GM18951 (cell line): ENCODE measurements at regions not wholly inside any gene's neighbourhood (a gene's known extent, or its start where the extent isn't known, plus 50 kb on each side); places are given as distances from the start of the nearest gene placed in this dataset.
A peak's percentile ranks its signal among the peaks of the same experiment; 100 is the strongest.
"Not testable (repeated sequence)": the region's sequence is repeated elsewhere in the genome, so short reads cannot be mapped to it uniquely, and the experiment has no call there.

Source experiments
- POLR2A ChIP-seq: IDR thresholded peaks from 4 replicates; pipeline ENCODE4 v1.6.1; 2011; ENCODE audit warnings: mild to moderate bottlenecking; ENCODE audit not compliant: insufficient read length, insufficient read depth; ENCODE audit errors: extremely low read depth
- in situ Hi-C: fragments of 300-500 bp; cut with MboI; formaldehyde crosslinking; loops from one replicate; pipeline ENCODE4 v1.12.0; 2022; ENCODE audit warnings: low sequenced_read_pairs, mixed read lengths, inconsistent platforms; ENCODE audit not compliant: unreplicated experiment

DNA sequence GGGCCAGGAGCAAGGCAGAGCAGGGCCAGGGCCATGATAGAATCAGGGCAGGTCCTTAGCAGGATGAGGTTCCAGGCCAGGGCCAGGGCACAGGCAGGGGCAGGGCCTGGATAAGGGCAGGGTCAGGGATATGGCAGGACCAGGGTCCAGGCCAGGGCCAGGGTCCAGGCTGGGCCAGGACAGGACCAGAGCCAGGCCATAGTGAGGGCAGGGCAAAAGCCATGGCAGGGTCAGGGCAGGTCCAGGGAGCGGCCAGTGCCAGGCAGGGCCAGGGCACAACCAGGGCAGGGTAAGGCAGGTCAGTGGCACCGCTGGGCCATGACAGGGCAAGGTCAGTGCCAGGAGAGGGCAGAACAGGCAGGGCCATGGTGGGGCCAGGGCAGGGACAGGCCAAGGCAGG, 152.2 kb downstream of the LIPI start:
- in situ Hi-C loops, result no loop called here
- TF ChIP-seq POLR2A, result no peak

DNA sequence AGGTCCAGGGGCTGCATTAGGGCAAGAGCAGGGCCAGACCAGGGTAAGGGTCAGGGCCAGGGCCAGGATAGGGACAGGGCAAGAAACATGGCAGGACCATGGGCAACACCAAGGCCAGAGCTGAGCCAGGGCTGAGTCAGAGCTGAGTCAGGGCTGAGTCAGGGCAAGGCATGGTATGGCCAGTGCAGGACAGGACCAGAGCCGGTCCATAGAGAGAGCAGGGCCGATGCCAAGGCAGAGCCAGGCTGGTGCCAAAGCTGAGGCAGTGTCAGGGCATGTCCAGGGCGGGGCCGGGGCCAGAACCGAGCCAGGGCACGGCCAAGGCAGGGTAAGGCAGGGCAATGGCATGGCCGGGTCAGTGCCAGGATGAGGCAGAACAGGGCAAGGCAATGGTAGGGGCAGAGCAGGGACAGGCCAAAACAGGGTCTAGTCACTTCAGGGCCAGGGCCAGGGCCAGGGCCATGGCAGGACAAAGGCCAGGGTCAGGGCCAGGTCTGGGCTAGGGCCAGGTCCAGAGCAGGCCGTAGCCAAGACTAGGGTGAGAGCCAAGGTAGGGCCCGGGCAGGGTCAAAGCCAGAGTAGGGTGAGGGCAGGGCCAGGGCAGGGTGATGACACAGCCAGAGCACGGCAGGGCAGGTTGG, 152.8 kb downstream of the LIPI start:
- in situ Hi-C loops, result not testable (repeated sequence)

DNA sequence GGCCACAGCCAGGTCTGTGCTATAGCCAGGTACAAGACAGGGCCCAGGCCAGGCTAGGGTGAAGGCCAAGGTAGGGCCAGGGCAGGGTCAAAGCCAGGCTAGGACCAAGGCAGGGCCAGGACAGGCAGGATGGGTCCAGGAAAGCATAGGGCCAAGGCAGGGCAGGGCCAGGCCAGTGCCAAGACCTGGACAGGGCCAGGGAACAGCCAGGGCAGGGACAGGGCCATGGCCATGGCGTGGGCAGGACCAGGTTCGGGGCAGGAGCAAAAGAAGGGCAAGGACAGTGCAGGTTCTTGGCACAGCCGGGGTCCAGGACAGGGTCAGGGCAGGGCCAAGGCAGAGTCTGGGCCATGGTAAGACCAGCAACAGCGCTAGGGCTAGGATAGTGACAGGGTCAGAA, 153.4 kb downstream of the LIPI start:
- in situ Hi-C loops, result no loop called here
- TF ChIP-seq POLR2A, result no peak

DNA sequence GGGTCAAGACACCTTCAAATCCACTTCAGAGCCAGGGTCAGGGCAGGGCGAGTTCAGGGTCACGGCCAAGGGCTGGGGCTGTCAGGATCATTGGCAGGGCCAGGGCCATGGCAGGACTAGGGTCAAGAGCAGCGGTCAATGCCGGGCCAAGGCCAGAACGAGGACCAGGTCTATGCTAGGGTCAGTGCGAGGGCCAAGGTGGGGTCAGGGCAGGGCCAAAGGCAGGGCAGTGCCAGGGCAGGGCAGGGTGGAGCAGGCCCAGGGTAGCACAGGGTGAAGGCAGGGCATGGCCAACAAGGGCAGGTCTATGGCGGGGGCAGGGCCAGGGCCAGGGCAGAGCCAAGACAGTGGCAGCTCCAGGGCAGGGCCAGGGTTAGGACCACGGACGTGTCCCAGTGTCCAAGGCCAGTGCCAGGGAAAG, 154.0 kb downstream of the LIPI start:
- in situ Hi-C loops, result no loop called here
- TF ChIP-seq POLR2A, result no peak

DNA sequence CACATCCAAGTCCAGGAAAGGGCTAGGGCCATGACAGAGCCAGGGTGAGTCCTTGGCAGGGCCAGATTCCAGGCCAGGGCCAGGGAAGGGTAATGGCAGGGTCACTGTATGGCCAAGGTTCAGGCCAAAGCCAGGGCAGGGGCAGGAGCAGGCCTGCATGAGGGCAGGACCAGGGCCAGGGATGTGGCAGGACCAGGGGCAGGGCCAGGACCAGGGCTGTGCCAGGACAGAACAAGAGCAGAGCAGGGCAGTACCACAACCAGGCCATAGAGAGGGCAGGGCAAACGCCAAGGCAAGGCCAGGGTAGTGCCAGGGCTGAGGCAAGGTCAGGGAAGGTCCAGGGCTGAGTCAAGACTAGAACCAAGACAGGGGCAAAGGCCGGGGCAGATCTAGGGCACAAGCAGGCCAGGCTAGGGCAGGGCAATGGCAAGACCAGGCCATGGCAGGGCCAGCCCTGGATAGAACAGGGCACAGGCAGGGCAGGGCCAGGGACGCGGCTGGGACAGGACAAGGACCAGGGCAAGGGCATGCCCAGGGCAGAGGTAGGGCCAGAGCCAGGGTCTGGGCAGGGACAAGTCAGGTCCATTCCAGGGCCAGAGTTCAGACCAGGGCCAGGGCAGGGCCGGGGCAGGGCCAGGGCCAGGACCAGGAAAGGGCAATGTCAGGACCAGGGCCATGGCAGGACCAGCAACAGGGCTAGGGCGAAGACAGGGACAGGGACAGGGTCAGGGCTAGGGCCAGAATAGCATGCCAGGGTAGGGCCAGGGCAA, 154.8 kb downstream of the LIPI start:
- in situ Hi-C loops, result not testable (repeated sequence)

DNA sequence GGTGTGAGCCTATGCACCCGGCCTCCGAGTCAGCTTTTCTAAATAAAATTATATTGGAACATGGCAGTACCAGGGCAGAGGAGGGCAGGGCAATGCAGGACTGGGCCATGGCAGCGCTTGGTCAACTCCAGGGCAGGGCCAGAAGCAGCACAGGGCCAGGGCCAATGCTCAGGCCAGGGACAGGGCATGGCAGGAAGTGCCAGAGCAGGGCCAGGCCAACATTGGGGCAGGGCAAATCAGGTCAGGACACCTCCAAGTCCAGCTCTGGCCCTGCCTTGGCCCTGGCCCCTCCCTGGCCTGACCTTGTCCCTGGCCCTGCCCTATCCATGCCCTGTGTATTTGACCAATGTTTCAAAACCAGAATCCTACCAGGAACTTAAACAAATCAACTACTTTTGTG, 156.1 kb downstream of the LIPI start:
- in situ Hi-C loops, result no loop called here
- TF ChIP-seq POLR2A, result no peak

DNA sequence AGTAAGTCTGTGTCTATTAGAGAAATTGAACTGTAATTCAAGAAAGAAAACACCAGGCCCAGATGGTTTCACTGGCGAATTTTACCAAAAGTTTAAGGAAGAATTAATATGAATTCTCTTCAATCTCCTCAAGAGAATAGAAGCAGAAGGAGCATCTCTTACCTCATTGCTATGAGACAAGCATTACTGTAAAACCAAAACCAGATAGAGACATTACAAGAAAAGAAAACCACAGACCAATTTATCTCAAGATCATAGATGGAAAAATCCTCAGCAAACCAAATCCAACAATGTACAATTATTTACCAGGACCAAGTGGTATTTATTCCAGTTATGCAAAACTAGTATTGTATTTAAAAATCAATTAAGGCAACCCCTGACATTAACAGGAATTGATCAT, 160.6 kb downstream of the LIPI start:
- in situ Hi-C loops, result no loop called here

DNA sequence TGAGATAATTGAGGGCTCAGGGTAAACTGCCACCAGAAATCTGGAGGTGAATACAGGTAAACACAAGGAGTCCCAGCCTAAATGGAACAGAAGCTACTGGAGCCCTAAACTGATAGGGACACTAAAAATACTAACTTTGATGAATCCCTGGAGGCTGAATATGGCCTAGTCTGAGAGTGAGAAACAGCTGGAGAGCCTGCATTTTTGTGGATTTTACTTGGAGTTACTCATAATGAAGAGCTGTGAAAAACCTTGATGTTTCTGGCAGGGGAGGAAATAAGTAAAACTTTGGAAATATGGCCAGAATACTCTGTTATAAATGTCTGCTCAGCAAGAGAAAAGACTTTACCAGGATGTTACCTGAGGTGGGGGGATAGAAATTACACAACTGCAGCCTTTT, 164.4 kb downstream of the LIPI start:
- TF ChIP-seq POLR2A, result no peak
- in situ Hi-C loops, result no loop called here

More for the DNA sequence above, 160.6 kb downstream of the LIPI start:
- TF ChIP-seq POLR2A, result no peak

DNA sequence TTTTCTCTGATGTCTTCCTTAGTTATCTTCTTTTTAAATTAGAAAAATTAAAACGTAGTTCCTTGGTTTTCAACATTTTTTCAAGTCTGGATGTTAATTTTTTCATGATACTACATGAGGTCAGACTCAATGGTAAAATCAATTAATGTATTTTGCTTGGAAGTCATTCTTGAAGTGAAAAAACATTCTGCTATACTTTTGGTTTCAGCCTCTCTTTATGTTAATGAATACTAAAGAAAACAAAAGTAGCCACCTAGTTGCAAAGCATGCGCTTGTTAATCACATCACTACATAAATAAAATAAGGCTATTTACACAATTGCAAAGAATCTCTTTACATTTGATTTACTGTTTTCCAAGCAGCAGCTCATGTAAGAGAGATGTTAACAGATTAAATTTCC, 170.4 kb downstream of the LIPI start:
- in situ Hi-C loops, result no loop called here
- TF ChIP-seq POLR2A, result no peak

DNA sequence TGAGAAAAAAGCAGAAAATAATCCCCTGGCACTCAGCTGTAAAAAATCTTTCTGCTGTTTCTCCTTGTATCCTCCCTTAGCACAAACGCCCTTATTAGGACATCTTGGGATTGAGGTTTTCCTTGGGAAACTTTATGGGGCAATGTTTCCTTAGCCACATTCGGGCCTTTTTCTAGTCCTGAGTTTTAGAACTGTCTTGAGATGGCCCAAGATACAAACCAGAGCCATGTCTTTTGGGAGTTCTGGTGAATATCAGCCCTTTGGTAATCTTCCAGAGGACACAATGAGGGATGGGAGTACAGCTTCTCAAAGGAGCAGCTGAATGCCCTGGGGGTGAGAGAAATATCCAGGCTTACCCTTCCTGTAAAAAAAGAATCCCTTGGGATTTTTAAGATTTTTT, 182.1 kb downstream of the LIPI start:
- in situ Hi-C loops, result not testable (repeated sequence)

DNA sequence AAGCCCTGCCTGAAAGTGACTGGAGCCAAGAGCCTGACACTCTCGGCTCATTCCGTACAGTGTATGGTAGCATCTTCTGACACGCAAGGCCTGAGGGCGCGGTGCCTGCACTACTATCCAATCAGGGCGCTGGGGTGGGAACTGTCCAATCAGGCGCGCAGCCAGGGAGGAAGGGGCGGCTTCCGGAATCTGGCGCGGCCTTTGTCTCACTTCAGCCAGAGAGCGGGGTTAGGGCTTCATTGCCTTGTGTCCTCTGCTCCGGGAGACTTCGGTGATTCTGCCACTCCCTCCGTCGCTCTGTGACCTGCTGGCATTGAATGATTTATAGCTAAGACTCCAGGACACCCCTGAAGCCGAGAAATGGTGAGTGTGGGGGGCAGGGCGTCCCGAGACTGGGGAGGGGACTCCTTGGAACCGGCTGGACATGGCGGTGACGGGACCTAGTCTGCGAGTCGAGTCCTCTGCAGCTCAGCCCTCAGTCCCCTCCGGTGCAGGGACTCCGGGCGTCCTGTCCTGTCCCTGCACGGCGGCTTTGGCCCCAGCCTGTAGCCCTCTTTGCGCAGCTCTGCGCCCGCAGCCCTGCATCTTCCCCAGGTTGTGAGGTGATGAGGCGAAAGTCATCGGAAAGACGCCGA, 183.4 kb downstream of the LIPI start:
- TF ChIP-seq POLR2A, result peak; percentile 43
- in situ Hi-C loops, result not testable (repeated sequence)

DNA sequence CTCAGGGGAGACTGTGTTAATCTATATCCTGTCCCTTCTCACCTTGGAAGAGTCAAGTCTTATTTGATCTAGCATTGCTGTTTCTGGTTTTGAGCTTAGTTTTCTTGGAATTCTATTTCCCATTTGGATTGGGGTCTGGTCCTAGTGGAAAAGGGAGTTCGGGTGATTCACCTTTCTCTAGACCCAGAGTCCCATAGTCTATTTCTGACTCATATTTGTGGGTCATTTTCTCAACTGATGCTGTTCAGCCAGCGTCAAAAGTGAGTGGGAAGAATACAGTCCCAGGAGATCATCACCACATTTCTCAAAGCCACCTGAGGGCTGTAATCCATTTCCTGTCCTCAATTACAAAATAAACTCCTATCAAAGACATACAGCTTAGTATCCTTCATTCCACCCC, 190.6 kb downstream of the LIPI start:
- in situ Hi-C loops, result not testable (repeated sequence)

DNA sequence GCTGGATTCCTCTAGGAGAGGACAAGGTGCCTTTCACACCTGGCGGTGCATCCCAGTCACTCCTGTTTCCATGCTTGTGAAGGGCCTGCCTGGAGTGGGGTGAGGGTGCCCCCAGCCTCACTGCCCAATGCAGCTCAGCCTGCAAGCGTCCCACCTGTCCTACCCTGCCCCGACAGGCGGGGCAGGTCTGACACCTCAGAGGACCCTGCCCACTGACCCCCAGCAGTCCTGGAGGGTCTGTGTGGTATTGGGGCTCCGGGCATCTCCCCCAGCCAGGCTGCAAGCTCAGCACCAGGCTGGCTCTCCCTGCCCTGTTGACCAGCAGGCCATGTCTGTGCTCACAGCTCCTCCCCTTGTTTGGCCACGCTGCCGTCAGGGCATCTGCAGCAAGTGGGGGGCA, 194.9 kb downstream of the LIPI start:
- in situ Hi-C loops, result not testable (repeated sequence)

DNA sequence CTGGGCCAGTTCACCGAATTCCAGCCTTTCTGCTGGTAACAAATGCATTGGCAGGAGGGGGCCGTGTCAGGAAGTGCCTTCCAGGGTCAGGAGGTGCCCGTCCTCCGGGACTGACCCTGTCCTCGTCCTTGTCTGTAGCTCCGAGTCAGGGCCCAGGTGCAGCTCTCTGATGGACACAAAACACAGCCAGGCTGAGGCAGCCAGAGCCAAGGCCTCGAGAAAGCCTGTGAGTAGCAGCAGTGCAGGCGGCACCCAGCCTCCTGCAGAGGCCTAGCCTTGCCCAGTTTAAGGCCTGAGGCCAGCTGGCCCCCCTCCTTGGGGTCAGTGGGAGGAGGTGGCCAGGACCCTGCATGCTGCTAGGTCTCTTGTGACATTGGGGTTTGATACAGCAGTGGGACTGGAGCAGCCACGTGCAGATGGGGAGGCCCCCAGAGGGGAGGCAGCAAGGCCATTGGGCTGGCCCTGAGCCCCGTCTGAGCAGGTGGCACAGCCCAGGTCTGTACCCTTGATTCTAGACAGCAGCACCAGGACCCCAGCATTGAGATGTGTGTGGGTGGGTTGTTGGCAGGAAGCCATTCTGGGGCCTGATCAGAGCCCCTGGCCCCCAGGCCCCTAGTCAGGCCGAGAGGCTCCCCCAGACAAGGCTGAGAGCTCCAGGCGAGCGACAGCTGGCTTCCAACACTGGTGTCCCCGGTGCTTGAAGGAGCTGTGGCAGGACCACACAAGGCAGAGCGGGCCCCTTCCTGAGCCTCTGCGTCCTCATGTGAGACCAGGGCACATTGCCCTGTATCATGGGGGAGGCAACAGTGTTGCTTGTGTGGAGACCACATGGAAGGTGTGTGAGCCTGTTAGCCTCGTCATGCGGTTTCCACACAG, 196.9 kb downstream of the LIPI start:
- in situ Hi-C loops, result not testable (repeated sequence)
